Fibroblast of mammary gland (primary cell): ENCODE measurements at regions not wholly inside any gene's neighbourhood (a gene's known extent, or its start where the extent isn't known, plus 50 kb on each side); places are given as distances from the start of the nearest gene placed in this dataset.

ENCODE experiments used
- DNase-seq: peaks from one replicate; pipeline ENCODE4 v3.0.0-alpha.2; 2010; ENCODE audit warnings: low read depth
- H3K4me3 ChIP-seq: 2 replicates; pipeline ENCODE4 v1.5.1; 2011; ENCODE audit warnings: low read depth, mild to moderate bottlenecking, low read length, moderate library complexity; ENCODE audit not compliant: control insufficient read depth
- CTCF ChIP-seq: conservative IDR thresholded peaks from 2 replicates; pipeline ENCODE4 v1.5.1; 2011; ENCODE audit warnings: low read depth, low read length, inconsistent platforms; ENCODE audit not compliant: control insufficient read depth, insufficient read depth

GRCh38 chr3:56932866-56933265 is 127.6 kb upstream of the SPATA12 start:
- TF ChIP-seq CTCF, result no peak
- DNase-seq, result no peak
- no peak overlapping the region for H3K4me3 ChIP-seq

GRCh38 chr3:56931836-56932235 is 128.6 kb upstream of the SPATA12 start:
- no peak overlapping the region for H3K4me3 ChIP-seq
- DNase-seq, result no peak
- no peak for TF ChIP-seq CTCF

GRCh38 chr3:56930706-56931105 is 129.0 kb upstream of the ARHGEF3 start:
- DNase-seq, result no peak
- no peak overlapping the region for H3K4me3 ChIP-seq
- TF ChIP-seq CTCF, result no peak

GRCh38 chr3:56929809-56930615 is 128.3 kb upstream of the ARHGEF3 start:
- H3K4me3 ChIP-seq, result no peak overlapping the region
- no peak for TF ChIP-seq CTCF

GRCh38 chr3:56928379-56929068 is 126.8 kb upstream of the ARHGEF3 start:
- no peak for DNase-seq
- no peak for TF ChIP-seq CTCF
- H3K4me3 ChIP-seq, result no peak overlapping the region

More at GRCh38 chr3:56929809-56930615, 128.3 kb upstream of the ARHGEF3 start:
- DNase-seq, result no peak

GRCh38 chr3:56927855-56928254 is 126.1 kb upstream of the ARHGEF3 start:
- TF ChIP-seq CTCF, result no peak
- H3K4me3 ChIP-seq, result no peak overlapping the region
- DNase-seq, result no peak

GRCh38 chr3:56926947-56927282 is 125.2 kb upstream of the ARHGEF3 start:
- DNase-seq, result no peak

More at GRCh38 chr3:56926947-56927282, 125.2 kb upstream of the ARHGEF3 start:
- no peak overlapping the region for H3K4me3 ChIP-seq
- TF ChIP-seq CTCF, result no peak
